ENCODE measurements at regions not wholly inside any gene's neighbourhood (a gene's known extent, or its start where the extent isn't known, plus 50 kb on each side); places are given as distances from the start of the nearest gene placed in this dataset.

DNA sequence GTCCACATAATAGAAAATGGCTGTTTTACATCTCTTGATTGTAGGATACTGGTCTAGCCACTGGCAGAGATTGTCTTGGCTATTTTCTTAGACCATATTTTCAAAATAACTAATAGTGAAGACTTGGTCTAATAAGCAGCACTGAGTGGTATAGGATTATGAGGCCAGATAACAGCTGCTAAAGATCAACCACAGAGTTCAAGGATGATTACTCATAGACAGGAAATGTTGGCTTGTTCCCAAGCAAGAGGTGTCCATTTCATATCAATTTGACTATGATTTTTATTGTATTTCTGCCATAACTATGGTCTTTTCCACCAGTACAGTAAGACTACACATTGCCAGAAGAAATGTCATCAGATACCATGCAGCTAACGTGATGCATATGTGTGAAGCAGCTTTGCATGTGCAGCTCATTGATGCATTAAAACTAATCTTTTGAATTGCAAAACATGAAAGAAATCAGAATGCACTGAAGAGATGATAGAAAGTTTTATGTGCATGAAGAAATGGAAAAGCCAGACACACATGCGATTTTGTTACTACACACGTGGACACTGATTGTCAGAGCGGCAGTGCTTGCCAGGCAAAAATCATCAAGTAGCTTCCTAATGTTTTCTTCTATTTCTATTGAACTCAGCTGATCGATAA lies 693.3 kb downstream of the CDH11 start:
- TF ChIP-seq, protein P1, sequence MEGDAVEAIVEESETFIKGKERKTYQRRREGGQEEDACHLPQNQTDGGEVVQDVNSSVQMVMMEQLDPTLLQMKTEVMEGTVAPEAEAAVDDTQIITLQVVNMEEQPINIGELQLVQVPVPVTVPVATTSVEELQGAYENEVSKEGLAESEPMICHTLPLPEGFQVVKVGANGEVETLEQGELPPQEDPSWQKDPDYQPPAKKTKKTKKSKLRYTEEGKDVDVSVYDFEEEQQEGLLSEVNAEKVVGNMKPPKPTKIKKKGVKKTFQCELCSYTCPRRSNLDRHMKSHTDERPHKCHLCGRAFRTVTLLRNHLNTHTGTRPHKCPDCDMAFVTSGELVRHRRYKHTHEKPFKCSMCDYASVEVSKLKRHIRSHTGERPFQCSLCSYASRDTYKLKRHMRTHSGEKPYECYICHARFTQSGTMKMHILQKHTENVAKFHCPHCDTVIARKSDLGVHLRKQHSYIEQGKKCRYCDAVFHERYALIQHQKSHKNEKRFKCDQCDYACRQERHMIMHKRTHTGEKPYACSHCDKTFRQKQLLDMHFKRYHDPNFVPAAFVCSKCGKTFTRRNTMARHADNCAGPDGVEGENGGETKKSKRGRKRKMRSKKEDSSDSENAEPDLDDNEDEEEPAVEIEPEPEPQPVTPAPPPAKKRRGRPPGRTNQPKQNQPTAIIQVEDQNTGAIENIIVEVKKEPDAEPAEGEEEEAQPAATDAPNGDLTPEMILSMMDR (IDR thresholded peaks at IDR 0.05; ENCODE audit: unreplicated experiment), result no peak
- no peak overlapping the region for H3K27ac Mint-ChIP-seq
- peaks cover 21% of the 10 kb centered on the region for H3K9me3 Mint-ChIP-seq
- no peaks in the 10 kb centered on the region for H3K27me3 Mint-ChIP-seq (ENCODE audit: low read depth)
- DNase-seq (ENCODE audit: low spot score in 2 of 2, unreplicated experiment in 2 of 2), result no peak
- no peak overlapping the region for H3K4me3 Mint-ChIP-seq
- peaks cover 4% of the 10 kb centered on the region for H3K36me3 Mint-ChIP-seq
- H3K4me1 Mint-ChIP-seq, result peaks cover 4% of the 10 kb centered on the region

GRCh38 chr16:64426131-64426666 lies 695.7 kb downstream of the CDH11 start:
- TF ChIP-seq, protein P1 (IDR thresholded peaks at IDR 0.05; ENCODE audit: unreplicated experiment), result no peak
- Mint-ChIP-seq H3K27me3 (ENCODE audit: low read depth) (no peaks in the 10 kb centered on the region), H3K4me3 (no peak overlapping the region), H3K9me3 (peaks cover 19% of the 10 kb centered on the region), H3K36me3 (no peaks in the 10 kb centered on the region), H3K27ac (no peak overlapping the region), H3K4me1 (peaks cover 4% of the 10 kb centered on the region)
- DNase-seq (ENCODE audit: low spot score in 2 of 2, unreplicated experiment in 2 of 2), result no peak

GRCh38 chr16:64425381-64425780 lies 696.5 kb downstream of the CDH11 start:
- Mint-ChIP-seq H3K4me1 (peaks cover 4% of the 10 kb centered on the region), H3K9me3 (peaks cover 24% of the 10 kb centered on the region), H3K36me3 (no peaks in the 10 kb centered on the region), H3K4me3 (no peak overlapping the region), H3K27ac (no peak overlapping the region), H3K27me3 (ENCODE audit: low read depth) (no peaks in the 10 kb centered on the region)
- TF ChIP-seq, protein P1 (IDR thresholded peaks at IDR 0.05; ENCODE audit: unreplicated experiment), result no peak
- no peak for DNase-seq (ENCODE audit: low spot score in 2 of 2, unreplicated experiment in 2 of 2)

DNA sequence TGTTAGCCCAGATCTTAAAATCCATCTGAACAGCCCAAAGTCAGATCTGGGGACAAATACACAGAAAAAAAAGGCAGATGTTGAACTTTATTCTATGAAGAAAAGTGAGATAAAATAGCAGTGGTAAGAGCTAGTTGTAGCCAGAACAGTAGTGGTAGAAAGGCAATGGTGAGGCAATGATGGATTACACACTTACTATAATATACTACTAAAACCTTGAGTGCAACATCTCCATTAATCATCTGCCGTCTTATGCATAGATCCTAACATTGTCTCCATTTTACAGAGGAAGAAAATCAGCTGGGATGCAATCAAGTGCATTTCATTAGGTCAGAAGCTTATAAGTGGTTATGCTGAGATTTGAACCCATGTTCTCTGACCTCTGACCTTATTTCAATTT lies 699.6 kb downstream of the CDH11 start:
- Mint-ChIP-seq H3K27ac (no peak overlapping the region), H3K27me3 (ENCODE audit: low read depth) (no peaks in the 10 kb centered on the region), H3K36me3 (no peaks in the 10 kb centered on the region), H3K9me3 (peaks cover 24% of the 10 kb centered on the region), H3K4me3 (no peak overlapping the region), H3K4me1 (peaks cover 2% of the 10 kb centered on the region)
- TF ChIP-seq, protein P1 (IDR thresholded peaks at IDR 0.05; ENCODE audit: unreplicated experiment), result no peak
- no peak for DNase-seq (ENCODE audit: low spot score in 2 of 2, unreplicated experiment in 2 of 2)

DNA sequence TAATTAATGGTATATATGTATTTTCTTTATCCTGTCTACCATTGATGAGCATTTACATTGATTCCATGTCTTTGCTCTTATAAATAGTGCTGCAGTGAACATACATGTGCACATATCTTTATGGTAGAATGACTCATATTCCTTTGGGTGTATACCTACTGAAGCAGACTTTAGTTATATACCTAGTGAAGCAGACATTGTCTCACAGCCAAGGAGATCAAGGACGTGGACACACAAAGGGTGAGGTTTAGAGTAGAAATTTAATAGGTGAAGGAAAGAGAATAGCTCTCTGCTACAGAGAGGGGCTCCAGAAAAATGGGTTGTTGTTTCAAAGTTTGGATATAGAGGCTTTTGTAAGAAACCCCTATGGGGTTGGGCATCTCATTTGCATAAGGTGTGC lies 700.3 kb downstream of the CDH11 start:
- DNase-seq (ENCODE audit: low spot score in 2 of 2, unreplicated experiment in 2 of 2), result no peak
- no peak overlapping the region for H3K4me3 Mint-ChIP-seq
- no peaks in the 10 kb centered on the region for H3K36me3 Mint-ChIP-seq
- H3K27ac Mint-ChIP-seq, result no peak overlapping the region
- no peaks in the 10 kb centered on the region for H3K27me3 Mint-ChIP-seq (ENCODE audit: low read depth)
- H3K4me1 Mint-ChIP-seq, result peaks cover 2% of the 10 kb centered on the region
- TF ChIP-seq, protein P1 (IDR thresholded peaks at IDR 0.05; ENCODE audit: unreplicated experiment), result no peak
- H3K9me3 Mint-ChIP-seq, result peaks cover 24% of the 10 kb centered on the region

All from mesothelial cell of epicardium (in vitro differentiated cells).